Lower leg skin (tissue), 3 donors: ENCODE measurements at regions not wholly inside any gene's neighbourhood (a gene's known extent, or its start where the extent isn't known, plus 50 kb on each side); places are given as distances from the start of the nearest gene placed in this dataset.

Source experiments
- POLR2A ChIP-seq, 2 donors: fragments of 450-650 bp; IDR thresholded peaks; one replicate each; pipeline ENCODE4 v1.6.1; 2016 to 2017; ENCODE audit warnings: antibody characterized with exemption in 2 of 2, mild to moderate bottlenecking in 1 of 2, moderate library complexity in 1 of 2
- TF ChIP-seq, protein P1 (sequence below), 3 donors: fragments of 450-650 bp; IDR thresholded peaks; one replicate each; pipeline ENCODE4 v1.5.1; 2016; ENCODE audit warnings: antibody characterized with exemption in 3 of 3, mild to moderate bottlenecking in 3 of 3, moderate library complexity in 2 of 3

DNA sequence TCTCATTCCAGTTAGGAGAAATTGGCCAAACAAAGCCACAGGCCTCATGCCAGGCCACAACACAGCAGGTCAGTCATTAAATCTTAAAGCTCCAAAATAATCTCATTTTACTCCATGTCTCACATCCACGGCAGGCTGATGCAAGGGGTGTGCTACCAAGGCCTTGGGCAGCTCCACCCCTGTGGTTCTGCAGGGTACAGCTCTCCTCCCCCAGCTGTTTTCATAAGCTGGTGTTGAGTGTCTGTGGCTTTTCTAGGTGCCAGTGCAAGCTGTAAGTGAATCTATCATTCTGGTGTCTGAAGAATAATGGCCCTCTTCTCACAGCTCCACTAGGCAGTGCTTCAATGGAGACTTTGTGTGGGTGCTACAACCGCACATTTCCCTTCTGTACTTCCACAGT is 949.2 kb downstream of the TECRL start:
- TF ChIP-seq, protein P1, sequence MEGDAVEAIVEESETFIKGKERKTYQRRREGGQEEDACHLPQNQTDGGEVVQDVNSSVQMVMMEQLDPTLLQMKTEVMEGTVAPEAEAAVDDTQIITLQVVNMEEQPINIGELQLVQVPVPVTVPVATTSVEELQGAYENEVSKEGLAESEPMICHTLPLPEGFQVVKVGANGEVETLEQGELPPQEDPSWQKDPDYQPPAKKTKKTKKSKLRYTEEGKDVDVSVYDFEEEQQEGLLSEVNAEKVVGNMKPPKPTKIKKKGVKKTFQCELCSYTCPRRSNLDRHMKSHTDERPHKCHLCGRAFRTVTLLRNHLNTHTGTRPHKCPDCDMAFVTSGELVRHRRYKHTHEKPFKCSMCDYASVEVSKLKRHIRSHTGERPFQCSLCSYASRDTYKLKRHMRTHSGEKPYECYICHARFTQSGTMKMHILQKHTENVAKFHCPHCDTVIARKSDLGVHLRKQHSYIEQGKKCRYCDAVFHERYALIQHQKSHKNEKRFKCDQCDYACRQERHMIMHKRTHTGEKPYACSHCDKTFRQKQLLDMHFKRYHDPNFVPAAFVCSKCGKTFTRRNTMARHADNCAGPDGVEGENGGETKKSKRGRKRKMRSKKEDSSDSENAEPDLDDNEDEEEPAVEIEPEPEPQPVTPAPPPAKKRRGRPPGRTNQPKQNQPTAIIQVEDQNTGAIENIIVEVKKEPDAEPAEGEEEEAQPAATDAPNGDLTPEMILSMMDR (IDR thresholded peaks at IDR 0.05) = no peak
- TF ChIP-seq POLR2A (IDR thresholded peaks at IDR 0.05) = no peak
